Limb (tissue), 2 donors: ENCODE measurements at regions not wholly inside any gene's neighbourhood (a gene's known extent, or its start where the extent isn't known, plus 50 kb on each side); places are given as distances from the start of the nearest gene placed in this dataset.
A peak's percentile ranks its signal among the peaks of the same experiment; 100 is the strongest.

ENCODE experiments used
- DNase-seq, 2 donors: peaks; one replicate each; pipeline ENCODE4 v3.0.0-alpha.2; 2016; ENCODE audit errors: extremely low spot score in 2 of 2

DNA sequence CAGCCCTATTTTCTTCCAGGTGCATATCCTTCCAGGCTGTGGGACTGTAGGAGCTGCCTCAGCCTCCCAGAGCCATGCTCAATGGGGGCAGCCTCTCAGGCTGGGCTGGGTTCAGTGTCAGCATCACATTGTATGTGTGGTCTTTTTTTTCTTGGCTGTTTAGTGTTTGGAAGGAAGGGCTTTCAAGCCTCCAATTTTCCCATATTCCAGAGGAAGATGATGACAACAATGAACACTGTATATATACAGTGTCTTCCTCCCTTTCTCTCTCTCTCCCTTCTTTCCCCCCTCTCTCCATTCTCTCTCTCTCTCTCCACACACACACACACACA lies 326.4 kb downstream of the DYSF start:
- DNase-seq: no peak

DNA sequence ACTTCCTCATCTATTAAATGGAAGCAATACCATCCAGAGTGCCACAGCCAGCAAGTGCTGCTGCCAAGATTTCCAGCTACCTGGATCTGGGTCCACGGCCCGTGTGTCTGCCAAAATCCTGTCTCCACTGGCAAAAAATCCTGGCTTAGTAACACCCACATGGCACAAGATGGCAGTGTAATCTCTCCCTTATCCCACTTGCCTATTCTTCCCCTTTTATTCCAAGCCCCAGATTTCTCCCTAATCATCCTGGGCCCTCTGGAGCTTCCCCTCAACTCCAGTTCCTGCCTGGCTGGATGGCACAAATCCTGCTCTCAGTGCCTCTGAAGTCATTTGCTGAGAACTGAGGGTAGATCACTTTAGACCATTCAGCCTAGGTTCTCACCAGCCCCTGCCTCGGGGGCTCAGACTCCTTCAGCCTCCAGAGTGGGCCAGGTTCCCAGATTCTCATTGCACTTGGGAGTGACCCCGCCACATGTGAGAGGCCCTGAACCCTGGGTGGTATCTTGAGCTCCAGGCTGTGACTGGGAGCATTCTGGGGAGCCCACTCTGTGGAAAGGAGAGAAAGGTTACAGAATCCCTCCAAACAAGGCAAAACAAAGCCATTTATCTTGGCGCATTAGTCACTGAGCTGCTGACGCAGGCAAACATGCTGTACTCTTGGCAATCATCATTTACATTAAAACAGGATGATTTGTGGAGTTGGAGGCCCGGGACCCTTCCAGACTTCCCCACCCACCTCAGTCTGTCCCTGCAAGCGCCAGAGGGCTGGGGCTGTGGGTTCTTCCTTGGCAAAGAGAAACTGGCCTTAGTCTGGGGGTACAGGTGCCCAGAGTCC lies 325.8 kb downstream of the DYSF start:
- DNase-seq: peak in 1 of 2 donors; percentile 48

DNA sequence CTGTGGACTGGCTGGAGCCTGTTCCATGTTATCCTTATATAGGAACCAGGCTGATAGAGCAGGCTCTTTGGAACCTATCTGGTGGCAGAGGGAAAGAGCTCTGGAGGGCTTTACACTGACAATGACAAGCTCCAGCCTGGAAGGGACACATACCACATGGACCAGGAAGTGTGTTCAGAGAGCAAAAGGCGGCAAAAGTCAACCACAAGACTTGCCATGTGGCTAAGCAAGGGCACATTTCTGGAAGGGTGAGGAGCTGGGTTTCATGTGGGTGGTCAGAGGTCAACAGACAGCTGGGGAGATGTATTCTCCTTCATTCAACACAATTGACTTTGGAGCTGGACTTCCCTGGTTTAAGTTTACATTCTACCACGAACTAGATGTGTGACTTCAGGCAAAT lies 325.2 kb downstream of the DYSF start:
- DNase-seq: no peak

DNA sequence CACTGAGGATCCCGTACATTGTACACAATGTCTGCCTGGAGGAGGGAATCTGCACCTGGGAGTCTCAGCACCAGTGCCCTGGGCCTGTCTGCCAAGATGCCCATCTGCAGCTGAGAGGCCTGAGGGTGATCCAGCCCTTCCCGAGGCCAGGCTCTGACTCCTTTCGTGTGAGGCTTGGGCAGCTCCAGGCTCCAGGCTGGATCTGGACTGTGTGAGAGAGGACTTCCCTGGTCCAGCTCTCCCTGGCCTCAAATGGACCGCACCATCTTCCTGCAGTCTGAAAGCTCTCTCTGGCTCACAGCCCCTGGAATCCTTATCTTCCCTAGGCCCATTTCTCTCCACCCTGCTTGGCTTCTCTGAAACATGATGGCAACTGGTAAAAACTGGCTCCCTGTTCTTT lies 324.6 kb downstream of the DYSF start:
- DNase-seq: no peak

DNA sequence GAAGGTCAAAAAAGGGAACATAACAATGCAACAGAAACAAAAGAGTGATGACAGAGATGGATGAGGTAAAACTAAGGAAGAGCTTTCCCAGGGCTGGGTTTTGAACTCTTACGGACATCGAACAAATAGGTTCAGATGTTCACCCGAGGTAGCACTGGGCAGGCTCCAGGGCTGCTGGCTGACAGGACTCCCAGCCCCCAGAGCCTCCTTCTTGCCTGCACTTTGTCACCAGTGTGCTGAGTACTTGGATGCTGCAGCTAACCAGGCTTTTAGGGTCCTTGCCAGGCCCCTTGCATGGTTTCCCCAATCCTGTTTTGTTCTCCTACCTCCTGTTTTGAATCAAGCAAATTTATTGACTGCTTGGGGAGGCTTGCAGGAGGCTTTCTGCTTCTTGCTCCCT lies 322.9 kb downstream of the DYSF start:
- DNase-seq: no peak

DNA sequence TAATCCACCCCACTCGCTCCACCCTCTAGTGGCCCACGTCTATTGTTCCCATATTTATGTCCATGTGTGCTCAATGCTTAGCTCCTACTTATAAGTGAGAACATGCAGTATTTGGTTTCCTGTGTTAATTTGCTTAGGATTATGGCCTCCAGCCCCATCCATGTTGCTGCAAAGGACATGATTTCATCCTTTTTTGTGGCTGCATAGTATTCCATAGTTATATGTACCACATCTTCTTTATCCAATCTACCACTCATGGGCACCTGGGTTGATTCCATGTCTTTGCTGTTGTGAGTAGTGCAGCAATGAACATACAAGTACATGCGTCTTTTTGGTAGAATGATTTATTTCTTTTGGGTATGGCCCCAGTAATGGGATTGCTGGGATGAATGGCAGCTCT lies 319.9 kb downstream of the DYSF start:
- no peak for DNase-seq

DNA sequence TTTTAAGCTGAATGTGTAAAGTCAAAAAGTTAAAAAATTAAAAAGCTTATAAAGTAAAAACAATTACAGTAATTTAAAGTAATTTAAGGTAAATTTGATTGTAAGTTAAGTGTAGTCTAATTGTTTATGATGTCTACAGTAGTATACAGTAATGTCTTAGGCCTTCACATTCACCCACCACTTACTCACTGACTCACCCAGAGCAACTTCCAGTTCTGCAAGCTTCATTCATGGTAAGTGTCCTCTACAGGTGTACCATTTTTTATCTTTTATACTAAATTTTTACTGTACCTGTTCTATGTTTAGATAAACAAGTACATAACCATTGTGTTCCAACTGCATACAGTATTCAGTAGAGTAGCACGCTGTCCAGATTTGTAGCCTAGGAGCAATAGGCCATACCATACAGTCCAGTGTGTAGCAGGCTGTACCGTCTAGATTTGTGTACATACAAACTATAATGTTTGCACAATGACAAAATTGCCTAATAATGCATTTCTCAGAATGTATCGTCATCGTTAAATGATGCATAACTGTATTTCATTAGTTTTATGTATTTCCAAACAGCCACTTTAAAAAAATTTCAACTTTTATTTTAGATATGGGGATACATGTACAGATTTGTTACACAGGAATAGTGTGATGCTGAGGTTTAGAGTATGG lies 319.3 kb downstream of the DYSF start:
- DNase-seq: no peak

DNA sequence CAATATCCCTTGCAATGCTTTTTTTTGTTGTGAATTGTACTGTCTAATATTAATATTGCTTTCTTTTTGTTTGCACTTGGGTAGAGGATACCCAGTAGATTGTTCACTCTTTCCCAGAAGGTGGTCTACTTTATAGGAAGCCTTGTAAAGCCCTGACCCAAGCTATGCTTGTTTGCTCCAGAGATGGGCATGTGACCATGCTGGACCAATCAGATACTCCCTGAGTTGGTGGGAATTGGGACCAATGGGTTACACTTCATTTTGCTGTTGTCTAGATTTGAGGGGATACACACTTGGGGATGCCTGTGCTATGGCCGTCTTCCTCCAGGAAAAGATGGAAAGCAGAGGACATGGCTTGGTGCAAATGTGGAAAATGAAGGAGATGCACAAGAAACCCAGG lies 314.3 kb downstream of the DYSF start:
- DNase-seq: no peak

DNA sequence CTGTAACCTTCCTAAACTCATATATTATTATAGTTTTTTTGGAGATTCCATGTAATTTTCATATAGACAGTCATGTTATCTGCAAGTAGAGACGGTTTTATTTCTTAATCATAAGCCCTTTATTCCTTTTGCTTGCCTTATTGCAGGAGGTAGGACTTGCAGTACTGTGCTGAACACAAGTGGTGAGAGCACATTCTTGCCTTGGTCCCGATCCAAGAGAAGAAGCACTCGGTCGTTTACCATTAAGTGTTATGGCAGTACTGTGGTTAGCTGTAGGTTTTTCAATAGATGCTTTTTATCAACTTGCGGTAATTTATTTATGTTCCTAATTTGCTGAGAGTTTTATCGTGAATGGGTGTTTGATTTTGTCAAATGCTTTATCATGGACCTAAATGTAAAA lies 305.7 kb downstream of the DYSF start:
- DNase-seq: no peak

DNA sequence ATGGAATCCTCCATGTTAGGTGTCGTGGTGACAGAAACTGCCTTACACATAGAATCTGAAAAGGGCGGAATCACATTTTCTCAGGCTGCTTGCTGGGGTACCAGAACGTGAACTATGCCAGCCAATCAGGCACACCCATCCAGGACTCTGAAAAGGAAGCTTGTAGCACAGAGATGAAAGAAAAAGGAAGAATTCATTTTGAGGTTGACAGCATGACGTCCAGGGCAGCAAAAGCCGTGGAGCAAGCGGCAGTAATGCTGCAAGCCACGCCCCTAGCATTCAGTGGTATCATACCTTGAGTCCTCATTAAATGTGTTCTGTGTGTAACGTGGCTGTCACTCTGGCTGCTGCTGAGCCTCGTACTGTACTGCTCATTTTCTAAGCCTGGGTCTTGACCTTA lies 304.0 kb downstream of the DYSF start:
- DNase-seq: no peak

DNA sequence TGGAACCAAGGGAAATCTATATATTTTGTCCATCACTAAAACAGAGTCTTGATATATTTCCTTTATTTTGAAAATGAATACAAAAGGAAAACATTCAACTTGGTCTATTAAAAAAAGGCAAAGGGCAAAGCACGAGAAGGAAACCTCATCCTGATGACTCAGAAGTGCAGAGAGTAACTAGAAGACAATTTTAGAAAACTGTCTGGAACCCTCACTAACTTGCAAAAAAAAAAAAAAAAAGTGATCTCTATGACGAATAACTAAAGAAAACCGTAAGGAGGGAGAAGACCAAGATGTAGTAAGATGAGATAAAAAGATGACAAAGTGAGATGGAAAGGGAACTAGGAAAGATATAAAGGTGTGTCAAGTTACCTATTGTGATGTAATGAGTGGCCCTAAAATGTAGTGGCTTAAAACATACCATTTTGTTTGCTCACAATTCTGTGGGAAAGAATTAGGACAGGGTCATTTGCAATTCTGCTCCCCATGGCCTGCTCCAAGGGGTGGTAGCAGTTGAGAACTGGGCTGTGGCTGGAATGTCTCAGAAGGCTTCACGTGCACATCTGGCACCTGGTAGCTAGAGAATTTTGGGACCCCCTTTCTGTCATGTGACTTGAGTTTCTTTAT lies 303.0 kb downstream of the DYSF start:
- DNase-seq: no peak

DNA sequence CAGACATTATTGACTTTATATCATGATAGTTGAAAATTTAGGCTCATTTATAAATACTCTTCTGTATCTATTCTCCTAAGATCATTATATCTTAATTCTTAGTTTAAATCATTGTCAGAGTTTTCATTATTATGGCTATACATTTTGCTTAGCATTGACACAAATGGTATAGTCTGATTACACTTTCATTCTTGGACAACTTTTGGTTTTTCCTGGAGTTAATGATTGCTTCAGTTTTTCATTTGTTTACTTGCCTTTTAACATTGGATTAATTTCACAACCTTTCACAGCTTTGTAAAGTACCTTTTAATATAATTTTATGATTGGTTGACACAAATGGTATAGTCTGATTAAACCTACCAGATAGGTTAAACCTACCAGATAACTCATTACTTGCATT lies 298.2 kb downstream of the DYSF start:
- DNase-seq: no peak

DNA sequence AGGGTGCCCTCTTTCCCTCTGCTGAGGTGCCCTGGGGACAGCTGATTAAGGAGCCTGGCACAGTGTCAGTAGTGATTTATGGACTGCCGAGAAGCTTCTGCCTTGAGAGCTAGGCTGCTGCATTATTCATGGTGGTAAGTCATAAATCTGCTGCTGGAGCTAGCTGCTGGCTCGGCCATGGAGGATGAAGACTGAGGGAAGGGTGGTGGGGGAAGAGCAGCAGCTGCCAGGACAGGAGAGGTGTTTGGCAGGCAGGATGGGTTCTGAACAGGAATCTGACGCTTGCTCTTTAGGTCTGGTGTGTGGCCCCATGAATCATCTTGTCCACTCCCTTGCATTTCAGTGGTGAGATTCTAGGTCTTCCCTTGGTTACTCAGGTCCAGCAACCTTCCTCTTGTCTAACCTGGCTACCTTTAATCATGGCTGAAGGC lies 296.3 kb downstream of the DYSF start:
- DNase-seq: peak in 1 of 2 donors; percentile 53

DNA sequence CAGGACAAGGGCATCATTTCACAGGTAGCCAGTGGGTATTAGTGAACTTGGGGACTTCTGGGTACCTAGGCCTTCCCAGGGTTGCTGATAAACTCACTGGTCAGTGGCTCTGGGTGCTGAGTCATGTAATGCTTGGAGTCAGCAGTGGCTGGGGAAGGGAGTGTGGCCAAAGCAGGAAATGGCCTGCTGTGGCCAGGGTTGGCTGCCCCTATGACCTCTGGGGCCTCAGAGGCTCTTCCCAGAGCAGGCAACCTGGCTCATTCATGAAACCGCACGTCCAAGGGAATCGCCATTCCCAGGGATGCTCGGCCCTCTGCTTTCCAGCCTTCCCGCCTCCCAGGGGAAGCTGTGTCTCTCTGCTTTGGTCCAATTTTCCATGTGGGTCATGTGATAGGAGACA lies 294.9 kb downstream of the DYSF start:
- DNase-seq: no peak

DNA sequence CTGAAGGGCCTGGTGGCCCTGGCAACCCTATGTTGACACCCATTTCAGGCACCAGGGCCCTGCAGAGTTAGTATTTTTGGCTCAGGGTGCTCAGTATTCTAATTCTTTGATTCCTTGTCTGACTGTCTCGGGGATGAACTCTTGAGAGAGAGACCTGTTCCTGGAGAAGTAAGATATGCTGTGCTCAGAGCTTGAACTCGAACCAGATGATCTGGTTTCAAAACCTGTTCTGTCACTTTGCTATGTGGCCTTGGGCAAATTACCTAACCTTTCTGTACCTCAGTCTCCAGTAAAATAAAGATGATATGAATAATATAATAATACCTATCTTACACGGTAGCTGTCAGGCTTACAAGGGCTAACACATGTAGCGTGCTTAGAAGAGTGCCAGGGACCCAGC lies 294.2 kb downstream of the DYSF start:
- no peak for DNase-seq

DNA sequence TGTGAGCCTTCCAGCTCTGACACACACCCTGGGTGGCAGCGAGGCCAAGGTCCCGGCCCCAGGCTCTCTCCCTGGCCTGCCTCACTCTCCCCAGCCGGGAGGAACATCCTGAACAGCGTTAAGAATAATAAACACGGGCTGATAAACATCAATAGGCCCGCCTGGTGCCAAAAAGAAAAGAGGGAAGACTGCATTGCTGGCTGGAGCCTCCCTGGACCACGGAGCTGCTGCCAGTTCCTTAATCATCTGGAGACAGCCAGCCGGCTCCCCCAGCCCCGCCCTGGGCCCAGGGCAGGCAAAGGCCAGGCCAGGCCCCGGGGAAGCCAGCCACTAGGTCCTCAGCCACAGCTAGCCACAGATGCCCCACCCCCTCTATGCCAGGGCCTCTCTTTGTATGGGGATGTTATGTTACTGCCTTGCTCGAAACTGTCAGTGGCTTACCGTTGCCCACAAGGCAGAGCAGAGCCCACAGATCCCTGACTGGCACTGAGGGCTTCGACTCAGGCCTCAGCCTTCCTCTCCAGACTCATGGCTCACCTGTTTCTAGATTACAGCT lies 293.7 kb downstream of the DYSF start:
- DNase-seq: no peak

DNA sequence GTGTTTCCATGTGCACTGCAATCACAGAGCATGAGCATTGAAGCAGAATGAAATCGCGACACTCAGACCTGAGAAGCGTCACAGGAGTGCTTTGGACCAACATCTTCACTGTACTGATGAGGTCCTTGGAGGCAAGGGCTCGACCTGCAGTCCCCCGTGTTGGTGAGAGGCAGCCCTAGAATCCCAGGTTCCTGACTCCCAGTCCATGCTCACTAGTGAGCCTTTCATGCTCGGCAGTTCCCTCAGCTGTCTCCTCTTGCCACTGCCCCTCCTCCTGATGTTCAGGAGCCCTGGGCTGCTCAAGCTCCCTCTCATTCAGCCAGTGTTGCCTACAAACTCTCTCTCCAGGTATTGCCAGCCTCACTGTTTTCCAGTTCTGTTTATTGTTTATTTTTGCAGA lies 291.4 kb downstream of the DYSF start:
- DNase-seq: no peak

DNA sequence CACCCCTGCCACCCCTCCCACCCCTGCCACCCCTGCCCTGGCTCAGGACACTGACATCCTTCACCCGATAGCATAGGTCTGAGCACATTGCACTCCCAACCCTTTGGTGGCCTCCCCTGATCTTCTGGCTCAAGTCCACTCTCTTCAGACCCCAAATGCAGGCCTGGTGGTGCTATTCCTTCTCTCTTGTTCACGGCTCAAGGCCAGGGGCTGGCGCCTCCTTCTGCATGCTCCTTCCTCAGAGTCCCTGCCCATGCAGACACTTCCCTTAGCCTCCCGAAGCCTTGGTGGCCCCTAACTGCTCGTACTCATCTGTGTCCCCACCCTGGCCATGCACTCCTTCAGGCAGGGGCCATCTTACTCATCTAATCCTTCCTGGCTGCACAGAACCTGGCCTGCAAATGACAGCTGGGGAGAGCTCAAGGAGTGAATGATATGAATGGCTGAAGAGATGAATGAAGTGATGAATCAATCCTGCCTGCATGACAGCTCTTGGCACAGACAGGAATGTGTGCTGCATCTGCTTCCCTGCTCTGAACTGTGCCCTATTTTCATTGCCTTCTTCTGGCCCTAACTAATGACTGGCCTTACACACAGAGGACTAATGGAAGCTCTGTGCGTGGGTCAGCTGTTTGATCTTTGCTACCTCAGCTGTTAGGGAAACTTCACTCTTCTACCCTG lies 290.8 kb downstream of the DYSF start:
- DNase-seq: no peak

DNA sequence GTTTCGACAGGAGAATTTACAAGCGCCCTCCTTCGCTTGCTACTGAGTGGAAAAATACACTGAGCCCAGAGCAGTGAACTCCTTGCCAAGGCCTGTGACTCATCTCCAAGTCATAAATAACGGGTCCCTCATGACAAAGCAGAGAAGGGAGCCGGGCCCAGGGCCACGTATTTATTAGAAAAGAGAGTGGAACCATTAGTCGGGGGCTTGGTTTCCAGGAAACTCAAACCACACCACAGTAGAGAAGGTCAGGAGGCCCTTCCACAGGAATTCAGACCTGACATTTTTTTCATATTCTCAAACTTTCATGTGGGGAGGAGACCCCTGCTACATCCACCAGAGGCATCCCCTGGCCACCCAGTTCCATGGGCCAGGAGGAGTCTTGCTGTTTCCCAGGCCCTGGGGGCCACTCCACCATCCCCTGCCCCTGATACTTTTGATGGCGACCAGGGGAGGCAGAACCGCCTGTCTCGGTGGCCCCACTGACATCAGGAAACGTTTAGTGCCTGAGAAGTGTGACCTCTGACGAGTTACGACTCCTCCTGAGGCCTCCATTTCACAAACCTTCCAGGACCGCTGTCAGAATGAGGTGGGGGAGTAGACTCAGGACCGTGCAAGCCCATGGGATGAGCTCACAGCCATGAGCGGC lies 289.7 kb downstream of the DYSF start:
- DNase-seq: peak; percentile 55 to 73

DNA sequence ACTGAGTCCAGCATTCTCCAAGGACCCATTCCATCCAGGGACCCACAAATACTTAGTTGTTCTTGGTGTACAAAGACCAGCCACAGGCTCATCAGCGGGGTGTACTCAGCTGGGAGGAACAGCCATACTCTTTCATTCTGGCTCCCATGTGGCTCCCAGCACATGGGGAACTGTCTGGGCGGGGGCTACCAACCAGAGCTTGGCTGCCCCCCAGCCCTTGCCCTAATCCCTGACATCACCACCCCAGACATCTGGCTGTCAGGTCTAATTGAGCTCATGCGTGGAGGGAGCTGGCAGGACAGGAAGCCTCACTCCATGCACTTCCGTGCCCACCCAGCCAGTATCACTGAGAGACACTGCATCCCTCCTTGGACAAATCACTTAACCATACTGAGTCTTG lies 283.6 kb downstream of the DYSF start:
- no peak for DNase-seq

DNA sequence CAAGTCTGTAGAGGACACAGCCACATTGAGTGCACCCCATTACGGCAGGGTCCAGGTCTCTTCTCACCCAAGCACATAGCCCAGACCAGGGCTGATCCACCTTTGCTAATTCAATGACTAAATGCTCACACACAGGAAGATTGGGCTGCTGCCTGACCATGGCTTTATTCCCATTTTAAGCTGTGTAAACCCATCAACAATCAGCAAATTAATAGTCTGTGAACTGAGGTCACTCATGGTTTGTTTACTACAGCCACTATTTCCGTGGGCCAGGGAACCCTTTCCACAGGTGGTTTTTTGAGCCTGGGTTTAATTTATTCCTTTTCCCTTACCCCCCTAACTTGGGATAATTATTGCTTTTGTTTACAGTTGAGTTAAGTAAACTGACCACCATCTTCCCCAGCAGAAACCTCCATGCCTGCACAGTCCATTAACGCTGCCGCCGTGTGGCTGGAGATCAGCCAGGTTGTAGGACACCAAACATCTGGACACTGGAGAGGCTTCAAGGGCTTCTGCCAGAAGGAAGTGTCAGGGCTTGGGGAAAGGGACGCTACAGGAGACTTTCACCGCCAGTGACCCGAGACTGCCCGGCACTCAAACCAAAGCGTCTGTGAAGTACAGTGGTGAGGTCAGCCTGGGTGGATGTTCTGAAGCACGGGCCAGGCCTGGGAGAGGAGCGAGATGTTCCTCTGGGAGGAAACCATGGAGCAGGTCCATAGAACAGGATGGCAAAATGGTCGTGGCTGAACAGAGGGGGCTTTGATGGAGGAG lies 282.9 kb downstream of the DYSF start:
- no peak for DNase-seq
